ENCODE measurements at regions not wholly inside any gene's neighbourhood (a gene's known extent, or its start where the extent isn't known, plus 50 kb on each side); places are given as distances from the start of the nearest gene placed in this dataset.

- no peak for DNase-seq
These were observed 88.4 kb upstream of the CALM2 start for GRCh38 chr2:47264686-47265085.

- no peak for DNase-seq
These were observed 87.8 kb upstream of the CALM2 start for GRCh38 chr2:47264143-47264542.

- DNase-seq = no peak
These were observed 86.3 kb upstream of the CALM2 start for GRCh38 chr2:47262657-47263056.

- DNase-seq = no peak
These were observed 84.7 kb upstream of the CALM2 start for GRCh38 chr2:47260971-47261370.

GRCh38 chr2:47259829-47260228 lies 83.5 kb upstream of the CALM2 start:
- no peak for DNase-seq

GRCh38 chr2:47257946-47258348 lies 81.6 kb upstream of the CALM2 start:
- DNase-seq = no peak

- DNase-seq = no peak
These were observed 80.2 kb upstream of the CALM2 start for GRCh38 chr2:47256416-47257087.

- DNase-seq = no peak
These were observed 79.5 kb upstream of the CALM2 start for GRCh38 chr2:47255794-47256193.

GRCh38 chr2:47254464-47254863 lies 78.2 kb upstream of the CALM2 start:
- DNase-seq = no peak

GRCh38 chr2:47253447-47253846 lies 77.1 kb upstream of the CALM2 start:
- no peak for DNase-seq

- no peak for DNase-seq
These were observed 75.0 kb upstream of the CALM2 start for GRCh38 chr2:47251404-47251675.

GRCh38 chr2:47250586-47251403 lies 74.5 kb upstream of the CALM2 start:
- DNase-seq = peak; percentile 85

- no peak for DNase-seq
These were observed 73.6 kb upstream of the CALM2 start for GRCh38 chr2:47249931-47250330.

GRCh38 chr2:47249157-47249900 lies 73.0 kb upstream of the CALM2 start:
- DNase-seq = no peak

GRCh38 chr2:47243596-47244323 lies 67.4 kb upstream of the CALM2 start:
- no peak for DNase-seq

- DNase-seq = no peak
These were observed 65.4 kb upstream of the CALM2 start for GRCh38 chr2:47241715-47242114.

GRCh38 chr2:47239119-47239969 lies 63.0 kb upstream of the CALM2 start:
- no peak for DNase-seq

- DNase-seq = no peak
These were observed 62.3 kb upstream of the CALM2 start for GRCh38 chr2:47238638-47239037.

GRCh38 chr2:47237375-47238334 lies 61.3 kb upstream of the CALM2 start:
- no peak for DNase-seq

- DNase-seq = no peak
These were observed 60.3 kb upstream of the CALM2 start for GRCh38 chr2:47236503-47237215.
